KMS-11 (cell line): ENCODE measurements at regions not wholly inside any gene's neighbourhood (a gene's known extent, or its start where the extent isn't known, plus 50 kb on each side); places are given as distances from the start of the nearest gene placed in this dataset.

Experiments used
- H2AFZ ChIP-seq: fragments of 200-600 bp; sonication (generic); 2 replicates; pipeline ENCODE4 v1.6.1; 2016; ENCODE audit warnings: antibody characterized with exemption, mixed run types, low read depth
- H3K27ac ChIP-seq: fragments of 200-600 bp; sonication (generic); 2 replicates; pipeline ENCODE4 v1.6.1; 2016; ENCODE audit warnings: mild to moderate bottlenecking, mixed run types
- H3K27me3 ChIP-seq: fragments of 200-600 bp; sonication (generic); 2 replicates; pipeline ENCODE4 v1.6.1; 2017; ENCODE audit warnings: mild to moderate bottlenecking, low read depth, mixed run types, moderate library complexity; ENCODE audit not compliant: insufficient read depth
- H3K36me3 ChIP-seq: fragments of 200-600 bp; sonication (generic); 2 replicates; pipeline ENCODE4 v1.6.1; 2017; ENCODE audit warnings: mild to moderate bottlenecking, mixed run types; ENCODE audit not compliant: insufficient read depth
- H3K4me1 ChIP-seq: fragments of 200-600 bp; sonication (generic); 2 replicates; pipeline ENCODE4 v1.6.1; 2016; ENCODE audit warnings: mild to moderate bottlenecking, low read depth, mixed run types; ENCODE audit not compliant: poor library complexity, severe bottlenecking
- H3K4me2 ChIP-seq: fragments of 200-600 bp; sonication (generic); 2 replicates; pipeline ENCODE4 v1.7.0; 2016; ENCODE audit warnings: mild to moderate bottlenecking, mixed run types
- H3K4me3 ChIP-seq: fragments of 200-600 bp; sonication (generic); IDR thresholded peaks from 2 replicates; pipeline ENCODE4 v1.6.1; 2017; ENCODE audit warnings: low read depth, low read length, mixed read lengths; ENCODE audit not compliant: insufficient read depth
- H3K79me2 ChIP-seq: fragments of 200-600 bp; sonication (generic); 2 replicates; pipeline ENCODE4 v1.6.1; 2016; ENCODE audit warnings: low read depth, mixed run types; ENCODE audit not compliant: insufficient read depth
- H3K9ac ChIP-seq: fragments of 200-600 bp; sonication (generic); 2 replicates; pipeline ENCODE4 v1.6.1; 2016; ENCODE audit warnings: mild to moderate bottlenecking, mixed run types
- H4K20me1 ChIP-seq: fragments of 200-600 bp; sonication (generic); 2 replicates; pipeline ENCODE4 v1.6.1; 2016; ENCODE audit warnings: mild to moderate bottlenecking, mixed run types; ENCODE audit not compliant: insufficient read depth
- CTCF ChIP-seq: fragments of 200-600 bp; sonication (generic); conservative IDR thresholded peaks from 2 replicates; pipeline ENCODE4 v1.6.1; 2017; ENCODE audit warnings: low read depth, mild to moderate bottlenecking, antibody characterized with exemption, low read length, moderate library complexity, mixed read lengths

GRCh38 chr10:55368467-55368866 lies 567.4 kb upstream of the PCDH15 start:
- Histone ChIP-seq H3K36me3 (no peaks in the 10 kb centered on the region), H3K79me2 (no peaks in the 10 kb centered on the region), H3K27me3 (no peaks in the 10 kb centered on the region), H3K4me3 (no peak overlapping the region), H2AFZ (no peak overlapping the region), H4K20me1 (no peaks in the 10 kb centered on the region), H3K4me2 (no peak overlapping the region), H3K27ac (no peak overlapping the region), H3K9ac (no peak overlapping the region), H3K4me1 (peaks cover 17% of the 10 kb centered on the region)
- no peak for TF ChIP-seq CTCF

GRCh38 chr10:55367555-55367954 lies 566.5 kb upstream of the PCDH15 start:
- Histone ChIP-seq H3K36me3 (no peaks in the 10 kb centered on the region), H2AFZ (no peak overlapping the region), H3K79me2 (no peaks in the 10 kb centered on the region), H3K9ac (no peak overlapping the region), H4K20me1 (no peaks in the 10 kb centered on the region), H3K27me3 (no peaks in the 10 kb centered on the region), H3K27ac (no peak overlapping the region), H3K4me3 (no peak overlapping the region), H3K4me1 (peaks cover 17% of the 10 kb centered on the region), H3K4me2 (no peak overlapping the region)
- TF ChIP-seq CTCF = no peak

GRCh38 chr10:55358539-55358938 lies 557.5 kb upstream of the PCDH15 start:
- no peaks in the 10 kb centered on the region for H4K20me1 ChIP-seq
- H3K4me3 ChIP-seq = no peak overlapping the region
- H2AFZ ChIP-seq = no peak overlapping the region
- H3K4me2 ChIP-seq = no peak overlapping the region
- H3K27me3 ChIP-seq = no peaks in the 10 kb centered on the region
- H3K79me2 ChIP-seq = no peaks in the 10 kb centered on the region
- no peak overlapping the region for H3K9ac ChIP-seq
- H3K27ac ChIP-seq = no peak overlapping the region
- no peak for TF ChIP-seq CTCF
- H3K4me1 ChIP-seq = no peaks in the 10 kb centered on the region
- H3K36me3 ChIP-seq = no peaks in the 10 kb centered on the region

GRCh38 chr10:55353414-55353813 lies 552.4 kb upstream of the PCDH15 start:
- Histone ChIP-seq H3K4me1 (no peaks in the 10 kb centered on the region), H3K27ac (no peak overlapping the region), H4K20me1 (no peaks in the 10 kb centered on the region), H2AFZ (no peak overlapping the region), H3K9ac (no peak overlapping the region), H3K79me2 (no peaks in the 10 kb centered on the region), H3K27me3 (no peaks in the 10 kb centered on the region), H3K36me3 (no peaks in the 10 kb centered on the region), H3K4me3 (no peak overlapping the region), H3K4me2 (no peak overlapping the region)
- TF ChIP-seq CTCF = no peak

- Histone ChIP-seq H3K27ac (no peak overlapping the region), H2AFZ (no peak overlapping the region), H3K27me3 (no peaks in the 10 kb centered on the region), H3K4me2 (no peak overlapping the region), H3K4me1 (no peaks in the 10 kb centered on the region), H3K9ac (no peak overlapping the region), H3K79me2 (no peaks in the 10 kb centered on the region), H4K20me1 (no peaks in the 10 kb centered on the region), H3K4me3 (no peak overlapping the region), H3K36me3 (no peaks in the 10 kb centered on the region)
- TF ChIP-seq CTCF = no peak
Measured at GRCh38 chr10:55351431-55351830, 550.4 kb upstream of the PCDH15 start.
